Psoas muscle (tissue), 7 donors: ENCODE measurements at regions not wholly inside any gene's neighbourhood (a gene's known extent, or its start where the extent isn't known, plus 50 kb on each side); places are given as distances from the start of the nearest gene placed in this dataset.
A peak's percentile ranks its signal among the peaks of the same experiment; 100 is the strongest.

Experiments
- ATAC-seq, 4 donors: fragments of 200-7000 bp; cut with Tn5 transposase; one replicate each; pipeline ENCODE4 v1.9.1; 2020; ENCODE audit warnings: moderate library complexity in 3 of 4, mild to moderate bottlenecking in 2 of 4
- DNase-seq, 2 donors: peaks; one replicate each; pipeline ENCODE4 v3.0.0-alpha.2; 2020
- H3K27ac ChIP-seq: fragments of 200-600 bp; one replicate; pipeline ENCODE4 v1.8.0; 2022
- H3K27me3 ChIP-seq, 3 donors: fragments of 200-600 bp in 1 of 3; one replicate each; pipeline versions ENCODE4 v1.6.1 to v1.8.0; 2013 to 2022; ENCODE audit warnings: low read length in 2 of 3, mild to moderate bottlenecking in 2 of 3, moderate library complexity in 1 of 3; ENCODE audit not compliant: insufficient read depth in 3 of 3
- H3K36me3 ChIP-seq, 2 donors: fragments of 200-600 bp in 1 of 2; one replicate each; pipeline versions ENCODE4 v1.6.1 to v1.8.0; 2013 to 2022; ENCODE audit warnings: low read depth in 1 of 2, mild to moderate bottlenecking in 1 of 2, moderate library complexity in 1 of 2; ENCODE audit not compliant: insufficient read depth in 1 of 2
- H3K4me1 ChIP-seq: fragments of 200-600 bp; one replicate; pipeline ENCODE4 v1.8.0; 2022
- H3K4me3 ChIP-seq: fragments of 200-600 bp; one replicate; pipeline ENCODE4 v1.8.0; 2022; ENCODE audit warnings: mild to moderate bottlenecking
- H3K9me3 ChIP-seq: fragments of 200-600 bp; one replicate; pipeline ENCODE4 v1.8.0; 2022
- WGBS, 3 donors: extraction: QIAGEN DNeasy Blood & Tissue Kit; methylation state at CpG; one replicate each; pipeline versions ENCODE4 v1.1.6 to v1.1.7; 2013; 5-methylcytosine and 5-hydroxymethylcytosine counted together
- intact Hi-C, 2 donors: fragments of 100-400 bp; cut with DNase I; formaldehyde crosslinking; loops; one replicate each; pipeline versions ENCODE4 v1.11.0 to v1.14.2; 2022
- TF ChIP-seq, protein P1 (sequence below): fragments of 200-600 bp; IDR thresholded peaks from one replicate; pipeline ENCODE4 v1.8.0; 2022; ENCODE audit warnings: antibody characterized with exemption
- donor health status: healthy with polysubstance abuse.
- donor health status: DM: no; HTN: no; CAD: no; lungs with moderate emphysema.
- donor health status: Bipolar disorder and iron deficiency.
- donor health status: healthy.
- donor health status: DM: yes; HTN: yes; CAD: no.
- donor health status: DM: no; HTN: no; CAD: no.
- donor health status: DM: yes; HTN: yes; CAD: no.

- Histone ChIP-seq H3K4me3 (no peak overlapping the region), H3K36me3 (no peaks in the 10 kb centered on the region), H3K4me1 (no peaks in the 10 kb centered on the region), H3K27ac (no peak overlapping the region), H3K27me3 (no peaks in the 10 kb centered on the region), H3K9me3 (no peaks in the 10 kb centered on the region)
- TF ChIP-seq, protein P1, sequence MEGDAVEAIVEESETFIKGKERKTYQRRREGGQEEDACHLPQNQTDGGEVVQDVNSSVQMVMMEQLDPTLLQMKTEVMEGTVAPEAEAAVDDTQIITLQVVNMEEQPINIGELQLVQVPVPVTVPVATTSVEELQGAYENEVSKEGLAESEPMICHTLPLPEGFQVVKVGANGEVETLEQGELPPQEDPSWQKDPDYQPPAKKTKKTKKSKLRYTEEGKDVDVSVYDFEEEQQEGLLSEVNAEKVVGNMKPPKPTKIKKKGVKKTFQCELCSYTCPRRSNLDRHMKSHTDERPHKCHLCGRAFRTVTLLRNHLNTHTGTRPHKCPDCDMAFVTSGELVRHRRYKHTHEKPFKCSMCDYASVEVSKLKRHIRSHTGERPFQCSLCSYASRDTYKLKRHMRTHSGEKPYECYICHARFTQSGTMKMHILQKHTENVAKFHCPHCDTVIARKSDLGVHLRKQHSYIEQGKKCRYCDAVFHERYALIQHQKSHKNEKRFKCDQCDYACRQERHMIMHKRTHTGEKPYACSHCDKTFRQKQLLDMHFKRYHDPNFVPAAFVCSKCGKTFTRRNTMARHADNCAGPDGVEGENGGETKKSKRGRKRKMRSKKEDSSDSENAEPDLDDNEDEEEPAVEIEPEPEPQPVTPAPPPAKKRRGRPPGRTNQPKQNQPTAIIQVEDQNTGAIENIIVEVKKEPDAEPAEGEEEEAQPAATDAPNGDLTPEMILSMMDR, result no peak
- WGBS, 3 donors, result 58 to 64% (median 59%) methylated on average over 15 of the region's 15 CpGs
- no peak for DNase-seq
- intact Hi-C loops, result no loop called here
- ATAC-seq, result no peak
These were observed 177.3 kb downstream of the ADAMTS15 start for GRCh38 chr11:130625578-130626306.

DNA sequence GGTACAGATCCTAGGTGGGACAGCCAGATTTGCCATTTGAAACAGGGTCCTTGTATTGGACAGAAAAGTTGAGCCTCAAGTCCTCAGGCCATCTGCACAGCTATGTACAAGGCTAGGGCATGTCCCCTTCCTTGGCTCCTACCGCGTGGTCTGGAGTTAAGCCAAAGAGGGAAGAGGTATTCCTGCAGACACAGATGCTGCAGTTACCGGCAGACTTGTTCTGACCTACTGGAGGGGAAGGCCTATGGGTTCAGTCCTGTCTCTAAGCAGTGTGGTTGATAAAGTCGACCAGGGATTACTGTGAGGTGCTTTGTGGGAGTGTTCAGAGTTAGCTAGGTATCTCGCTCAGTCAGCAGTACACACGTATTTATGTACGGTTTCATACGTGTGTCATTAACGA, 180.6 kb downstream of the ADAMTS15 start:
- Histone ChIP-seq H3K4me1 (no peaks in the 10 kb centered on the region), H3K27me3 (no peaks in the 10 kb centered on the region), H3K36me3 (no peaks in the 10 kb centered on the region), H3K27ac (no peak overlapping the region), H3K4me3 (no peak overlapping the region), H3K9me3 (no peaks in the 10 kb centered on the region)
- intact Hi-C loops, result no loop called here
- DNase-seq (no peak), ATAC-seq (no peak)
- TF ChIP-seq, protein P1, result no peak
- WGBS, 3 donors, result 60 to 65% (median 61%) methylated on average over 9 of the region's 9 CpGs

GRCh38 chr11:130631119-130631518, 182.7 kb downstream of the ADAMTS15 start:
- Histone ChIP-seq H3K27me3 (no peaks in the 10 kb centered on the region), H3K27ac (no peak overlapping the region), H3K4me1 (no peaks in the 10 kb centered on the region), H3K9me3 (no peaks in the 10 kb centered on the region), H3K36me3 (no peaks in the 10 kb centered on the region), H3K4me3 (no peak overlapping the region)
- TF ChIP-seq, protein P1, result no peak
- intact Hi-C loops, result no loop called here
- WGBS, 3 donors, result 92 to 97% (median 93%) methylated on average over 3 of the region's 3 CpGs
- ATAC-seq, result peak in 2 of 4 donors; percentile 50 to 66
- DNase-seq, result no peak

- H3K4me3 ChIP-seq, result no peak overlapping the region
- H3K36me3 ChIP-seq, result no peaks in the 10 kb centered on the region
- TF ChIP-seq, protein P1, result no peak
- H3K9me3 ChIP-seq, result no peaks in the 10 kb centered on the region
- H3K27me3 ChIP-seq, result no peaks in the 10 kb centered on the region
- no peak for DNase-seq
- H3K27ac ChIP-seq, result no peak overlapping the region
- H3K4me1 ChIP-seq, result peaks cover 5% of the 10 kb centered on the region
- intact Hi-C loops, result no loop called here
- ATAC-seq, result peak in 1 of 4 donors; percentile 44
- WGBS, 3 donors, result 59 to 61% (median 61%) methylated on average over 2 of the region's 2 CpGs
These were observed 185.0 kb downstream of the ADAMTS15 start for GRCh38 chr11:130633466-130633865.

GRCh38 chr11:130634186-130634585, 185.7 kb downstream of the ADAMTS15 start:
- H3K36me3 ChIP-seq, result no peaks in the 10 kb centered on the region
- no peaks in the 10 kb centered on the region for H3K9me3 ChIP-seq
- no peak overlapping the region for H3K27ac ChIP-seq
- TF ChIP-seq, protein P1, result no peak
- no peak for DNase-seq
- peaks cover 5% of the 10 kb centered on the region for H3K4me1 ChIP-seq
- 91 to 96% (median 94%) methylated on average over 4 of the region's 4 CpGs for WGBS, 3 donors
- no peak overlapping the region for H3K4me3 ChIP-seq
- no peak for ATAC-seq
- no peaks in the 10 kb centered on the region for H3K27me3 ChIP-seq
- intact Hi-C loops, result no loop called here
